ENCODE measurements at regions not wholly inside any gene's neighbourhood (a gene's known extent, or its start where the extent isn't known, plus 50 kb on each side); places are given as distances from the start of the nearest gene placed in this dataset.
"Not testable (repeated sequence)": the region's sequence is repeated elsewhere in the genome, so short reads cannot be mapped to it uniquely, and the experiment has no call there.

DNA sequence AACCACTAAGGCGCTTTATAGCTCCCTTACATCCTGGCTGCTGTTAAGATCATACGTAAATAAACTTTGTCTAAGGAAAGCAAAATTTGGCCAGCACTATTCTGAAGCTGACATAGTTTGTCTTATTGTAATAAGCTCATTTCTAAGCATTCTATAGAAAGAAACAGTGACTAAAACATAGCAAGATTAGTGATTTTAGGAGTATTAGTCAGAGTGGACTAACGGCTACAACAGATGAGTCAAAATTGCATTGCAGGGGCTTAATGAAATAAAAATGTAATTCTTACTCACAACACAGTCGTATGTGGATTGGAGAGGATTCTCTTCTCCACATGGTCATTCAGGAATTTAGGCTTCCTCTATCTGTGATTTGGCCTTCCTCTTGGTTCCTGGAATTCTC is 347.6 kb downstream of the GADD45G start:
- TF ChIP-seq CTCF (optimal IDR thresholded peaks at IDR 0.05 in 1 of 3, IDR thresholded peaks at IDR 0.05 in 1 of 3, conservative IDR thresholded peaks at IDR 0.05 in 1 of 3; ENCODE audit: extremely low read depth in 1 of 3, insufficient read depth in 2 of 3, low read length in 3 of 3) (no peak), EZH2 (IDR thresholded peaks at IDR 0.05; ENCODE audit: low read length) (no peak)
- Histone ChIP-seq H3K9me1 (ENCODE audit: control insufficient read depth, extremely low read depth, insufficient read depth, low read length) (no peaks in the 10 kb centered on the region), H3K4me2 (ENCODE audit: control insufficient read depth, extremely low read depth, insufficient read depth, low read depth, low read length) (no peak overlapping the region), H3K4me1 (ENCODE audit: control insufficient read depth, extremely low read depth, insufficient read depth, low read length) (peaks cover 6% of the 10 kb centered on the region), H3K4me3 (ENCODE audit: control insufficient read depth in 2 of 3, extremely low read depth in 1 of 3, insufficient read depth in 2 of 3, low read depth in 1 of 3, low read length in 3 of 3) (no peak overlapping the region), H3K36me3 (ENCODE audit: control insufficient read depth in 2 of 2, extremely low read depth in 1 of 2, insufficient read depth in 2 of 2, low read length in 2 of 2) (no peaks in the 10 kb centered on the region), H4K20me1 (ENCODE audit: control insufficient read depth, extremely low read depth, insufficient read depth, low read length) (no peaks in the 10 kb centered on the region), H3K27me3 (ENCODE audit: control insufficient read depth, extremely low read depth, insufficient read depth, low read length) (peaks cover 3% of the 10 kb centered on the region), H2AFZ (ENCODE audit: control insufficient read depth, low read length) (no peak overlapping the region), H3K9me3 (ENCODE audit: control insufficient read depth, low read depth, low read length) (no peaks in the 10 kb centered on the region), H3K79me2 (ENCODE audit: control insufficient read depth, insufficient read depth, low read length) (no peaks in the 10 kb centered on the region), H3K9ac (ENCODE audit: control insufficient read depth, extremely low read depth, insufficient read depth, low read length) (no peak overlapping the region), H3K27ac (ENCODE audit: control insufficient read depth, insufficient read depth, low read length) (no peak overlapping the region)
- dilution Hi-C loops (cut with MboI; ENCODE audit: extremely low pct_ligation_motif_present, low sequenced_read_pairs) = no loop called here
- FAIRE-seq (no peak), DNase-seq (ENCODE audit: low read depth, low spot score) (no peak)

- H3K4me2 ChIP-seq (ENCODE audit: control insufficient read depth, extremely low read depth, insufficient read depth, low read depth, low read length); H2AFZ ChIP-seq (ENCODE audit: control insufficient read depth, low read length); H4K20me1 ChIP-seq (ENCODE audit: control insufficient read depth, extremely low read depth, insufficient read depth, low read length); H3K27ac ChIP-seq (ENCODE audit: control insufficient read depth, insufficient read depth, low read length); H3K9me3 ChIP-seq (ENCODE audit: control insufficient read depth, low read depth, low read length); H3K79me2 ChIP-seq (ENCODE audit: control insufficient read depth, insufficient read depth, low read length); dilution Hi-C loops (cut with MboI; ENCODE audit: extremely low pct_ligation_motif_present, low sequenced_read_pairs); H3K27me3 ChIP-seq (ENCODE audit: control insufficient read depth, extremely low read depth, insufficient read depth, low read length); H3K36me3 ChIP-seq (ENCODE audit: control insufficient read depth in 2 of 2, extremely low read depth in 1 of 2, insufficient read depth in 2 of 2, low read length in 2 of 2); H3K9me1 ChIP-seq (ENCODE audit: control insufficient read depth, extremely low read depth, insufficient read depth, low read length); H3K4me1 ChIP-seq (ENCODE audit: control insufficient read depth, extremely low read depth, insufficient read depth, low read length); H3K4me3 ChIP-seq (ENCODE audit: control insufficient read depth in 2 of 3, extremely low read depth in 1 of 3, insufficient read depth in 2 of 3, low read depth in 1 of 3, low read length in 3 of 3); H3K9ac ChIP-seq (ENCODE audit: control insufficient read depth, extremely low read depth, insufficient read depth, low read length); FAIRE-seq; DNase-seq (ENCODE audit: low read depth, low spot score): not testable (repeated sequence)
Measured at GRCh38 chr9:89953263-89953662, 348.5 kb downstream of the GADD45G start.

GRCh38 chr9:89953824-89954615 is 349.2 kb downstream of the GADD45G start:
- no peak overlapping the region for H3K9ac ChIP-seq (ENCODE audit: control insufficient read depth, extremely low read depth, insufficient read depth, low read length)
- no peaks in the 10 kb centered on the region for H3K9me3 ChIP-seq (ENCODE audit: control insufficient read depth, low read depth, low read length)
- FAIRE-seq = no peak
- no peak overlapping the region for H2AFZ ChIP-seq (ENCODE audit: control insufficient read depth, low read length)
- H3K4me2 ChIP-seq (ENCODE audit: control insufficient read depth, extremely low read depth, insufficient read depth, low read depth, low read length) = no peak overlapping the region
- no peak overlapping the region for H3K4me3 ChIP-seq (ENCODE audit: control insufficient read depth in 2 of 3, extremely low read depth in 1 of 3, insufficient read depth in 2 of 3, low read depth in 1 of 3, low read length in 3 of 3)
- H3K36me3 ChIP-seq (ENCODE audit: control insufficient read depth in 2 of 2, extremely low read depth in 1 of 2, insufficient read depth in 2 of 2, low read length in 2 of 2) = no peaks in the 10 kb centered on the region
- dilution Hi-C loops (cut with MboI; ENCODE audit: extremely low pct_ligation_motif_present, low sequenced_read_pairs) = no loop called here
- no peaks in the 10 kb centered on the region for H4K20me1 ChIP-seq (ENCODE audit: control insufficient read depth, extremely low read depth, insufficient read depth, low read length)
- H3K27me3 ChIP-seq (ENCODE audit: control insufficient read depth, extremely low read depth, insufficient read depth, low read length) = peaks cover 3% of the 10 kb centered on the region
- TF ChIP-seq CTCF (optimal IDR thresholded peaks at IDR 0.05 in 1 of 3, IDR thresholded peaks at IDR 0.05 in 1 of 3, conservative IDR thresholded peaks at IDR 0.05 in 1 of 3; ENCODE audit: extremely low read depth in 1 of 3, insufficient read depth in 2 of 3, low read length in 3 of 3) = no peak
- TF ChIP-seq EZH2 (IDR thresholded peaks at IDR 0.05; ENCODE audit: low read length) = no peak
- no peak overlapping the region for H3K27ac ChIP-seq (ENCODE audit: control insufficient read depth, insufficient read depth, low read length)
- peaks cover 6% of the 10 kb centered on the region for H3K4me1 ChIP-seq (ENCODE audit: control insufficient read depth, extremely low read depth, insufficient read depth, low read length)
- H3K9me1 ChIP-seq (ENCODE audit: control insufficient read depth, extremely low read depth, insufficient read depth, low read length) = no peaks in the 10 kb centered on the region
- no peak for DNase-seq (ENCODE audit: low read depth, low spot score)
- H3K79me2 ChIP-seq (ENCODE audit: control insufficient read depth, insufficient read depth, low read length) = no peaks in the 10 kb centered on the region

Data from keratinocyte (primary cell).